GM06990 (cell line): ENCODE measurements at regions not wholly inside any gene's neighbourhood (a gene's known extent, or its start where the extent isn't known, plus 50 kb on each side); places are given as distances from the start of the nearest gene placed in this dataset.

Experiments
- DNase-seq: peaks from one replicate; pipeline ENCODE4 v3.0.0-alpha.2; 2011; ENCODE audit not compliant: insufficient read length; ENCODE audit errors: extremely low read depth
- H3K27me3 ChIP-seq: replicated peaks from 2 replicates; pipeline ENCODE4 v1.6.0; 2011; ENCODE audit warnings: low read length; ENCODE audit not compliant: control insufficient read depth, insufficient read depth
- H3K36me3 ChIP-seq: 2 replicates; pipeline ENCODE4 v1.5.1; 2011; ENCODE audit warnings: low read length; ENCODE audit not compliant: control insufficient read depth, insufficient read depth
- H3K4me3 ChIP-seq: replicated peaks from 2 replicates; pipeline ENCODE4 v1.5.1; 2011; ENCODE audit warnings: low read depth, mild to moderate bottlenecking, control low read depth, low read length
- TF ChIP-seq, protein P1 (sequence below): IDR thresholded peaks from 2 replicates; pipeline ENCODE4 v1.5.1; 2011; ENCODE audit warnings: low read length, control low read depth, mild to moderate bottlenecking, inconsistent platforms; ENCODE audit not compliant: insufficient read depth, poor library complexity, severe bottlenecking

DNA sequence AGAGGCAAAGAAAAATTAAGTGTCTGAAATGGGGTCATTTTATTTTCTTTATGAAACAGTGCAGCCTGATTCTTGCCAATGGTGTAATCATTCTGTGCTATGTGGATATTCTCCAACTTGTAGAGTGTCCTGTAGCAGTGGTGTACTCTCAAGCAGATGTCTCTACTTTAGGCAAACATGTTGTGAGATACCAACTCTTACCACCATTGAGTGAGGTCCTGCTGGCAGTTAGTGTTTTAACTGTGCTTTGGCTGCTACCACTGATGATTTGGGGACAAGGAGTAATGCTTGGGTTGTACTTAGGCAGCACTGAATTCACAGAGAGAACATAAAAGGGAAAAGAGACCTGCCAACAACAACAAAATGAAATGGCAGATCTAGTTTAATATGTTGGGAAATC is 122.5 kb downstream of the APIP start:
- Histone ChIP-seq H3K27me3 (no peaks in the 10 kb centered on the region), H3K4me3 (no peak overlapping the region), H3K36me3 (no peaks in the 10 kb centered on the region)
- no peak for DNase-seq
- TF ChIP-seq, protein P1, sequence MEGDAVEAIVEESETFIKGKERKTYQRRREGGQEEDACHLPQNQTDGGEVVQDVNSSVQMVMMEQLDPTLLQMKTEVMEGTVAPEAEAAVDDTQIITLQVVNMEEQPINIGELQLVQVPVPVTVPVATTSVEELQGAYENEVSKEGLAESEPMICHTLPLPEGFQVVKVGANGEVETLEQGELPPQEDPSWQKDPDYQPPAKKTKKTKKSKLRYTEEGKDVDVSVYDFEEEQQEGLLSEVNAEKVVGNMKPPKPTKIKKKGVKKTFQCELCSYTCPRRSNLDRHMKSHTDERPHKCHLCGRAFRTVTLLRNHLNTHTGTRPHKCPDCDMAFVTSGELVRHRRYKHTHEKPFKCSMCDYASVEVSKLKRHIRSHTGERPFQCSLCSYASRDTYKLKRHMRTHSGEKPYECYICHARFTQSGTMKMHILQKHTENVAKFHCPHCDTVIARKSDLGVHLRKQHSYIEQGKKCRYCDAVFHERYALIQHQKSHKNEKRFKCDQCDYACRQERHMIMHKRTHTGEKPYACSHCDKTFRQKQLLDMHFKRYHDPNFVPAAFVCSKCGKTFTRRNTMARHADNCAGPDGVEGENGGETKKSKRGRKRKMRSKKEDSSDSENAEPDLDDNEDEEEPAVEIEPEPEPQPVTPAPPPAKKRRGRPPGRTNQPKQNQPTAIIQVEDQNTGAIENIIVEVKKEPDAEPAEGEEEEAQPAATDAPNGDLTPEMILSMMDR, result no peak

DNA sequence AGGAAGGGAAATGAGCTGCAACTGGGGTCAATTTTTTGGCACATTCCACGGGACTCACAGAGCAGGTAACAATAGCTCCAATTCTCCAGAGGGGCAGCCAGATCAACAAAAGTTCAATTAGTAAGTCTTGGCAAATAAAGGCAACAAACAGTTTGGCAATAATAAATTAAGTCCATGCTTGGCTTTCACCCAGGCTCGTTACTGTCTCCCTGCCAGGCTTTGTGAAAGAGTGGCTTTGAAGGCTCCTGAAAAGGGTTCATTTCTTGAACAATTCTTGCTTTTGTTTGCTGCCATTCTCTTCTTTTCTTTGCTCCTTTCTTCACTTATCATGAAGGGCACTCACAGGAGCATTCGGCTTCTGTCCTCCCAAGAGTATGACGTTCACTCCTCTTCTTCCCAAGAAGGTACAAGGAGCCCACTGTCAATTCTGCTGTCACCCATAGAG is 123.3 kb downstream of the APIP start:
- no peak for DNase-seq
- Histone ChIP-seq H3K27me3 (no peaks in the 10 kb centered on the region), H3K4me3 (no peak overlapping the region), H3K36me3 (no peaks in the 10 kb centered on the region)
- TF ChIP-seq, protein P1, result no peak

DNA sequence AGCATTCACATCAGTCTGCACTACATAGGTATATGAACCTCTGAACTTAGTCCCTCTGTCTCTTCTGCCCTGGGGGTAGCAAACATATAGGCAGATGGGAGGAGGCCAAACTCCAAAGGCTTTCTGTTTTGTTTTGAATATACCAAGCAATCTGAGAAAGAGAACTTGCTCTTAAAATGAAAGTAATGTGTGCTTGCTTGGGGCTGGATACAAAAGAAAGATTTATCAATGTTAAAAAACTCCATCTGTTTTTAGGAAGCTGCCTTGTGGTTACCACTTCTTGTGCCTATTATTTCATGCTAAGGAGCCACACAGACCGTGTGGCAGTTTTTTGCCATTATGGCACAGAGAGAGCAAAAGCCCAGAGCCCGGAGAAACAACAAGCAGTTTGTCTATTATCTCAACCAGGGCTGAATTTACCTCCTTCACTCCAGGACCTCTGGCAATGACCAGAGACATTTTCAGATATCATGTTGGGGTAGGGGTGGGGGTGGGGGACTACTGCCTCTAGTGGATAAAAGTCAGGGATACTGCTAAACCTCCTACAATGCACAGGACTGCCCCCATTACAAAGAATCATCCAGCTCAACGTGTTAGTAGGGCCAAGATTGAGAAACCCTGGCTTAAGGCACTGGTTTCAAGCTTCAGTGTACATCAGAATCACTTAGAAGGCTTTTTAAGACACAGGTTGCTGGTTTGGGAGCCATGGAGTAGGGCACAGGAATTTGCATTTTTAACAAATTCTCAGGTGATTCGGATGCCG is 124.2 kb downstream of the APIP start:
- H3K4me3 ChIP-seq, result no peak overlapping the region
- H3K27me3 ChIP-seq, result no peaks in the 10 kb centered on the region
- DNase-seq, result no peak
- H3K36me3 ChIP-seq, result no peaks in the 10 kb centered on the region
- TF ChIP-seq, protein P1, result peak; percentile 4

DNA sequence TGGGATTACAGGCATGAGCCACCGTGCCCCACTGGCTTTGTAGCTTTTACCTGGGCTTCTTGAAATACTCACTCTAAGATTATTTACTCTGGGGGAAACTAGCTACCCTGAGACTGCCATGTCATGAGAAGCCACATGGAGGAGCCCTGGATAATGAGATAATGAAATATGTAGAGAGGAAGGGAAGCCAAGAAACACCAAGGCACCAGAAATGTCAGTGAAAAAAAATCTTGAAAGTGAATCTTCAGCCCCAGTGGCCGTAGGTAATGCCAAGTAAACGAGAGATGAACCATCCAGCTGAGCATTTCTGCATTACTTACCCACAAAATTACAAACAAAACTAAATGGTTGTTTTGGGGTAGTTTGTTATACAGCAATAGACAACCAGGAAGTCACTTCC is 125.6 kb downstream of the APIP start:
- DNase-seq, result no peak

DNA sequence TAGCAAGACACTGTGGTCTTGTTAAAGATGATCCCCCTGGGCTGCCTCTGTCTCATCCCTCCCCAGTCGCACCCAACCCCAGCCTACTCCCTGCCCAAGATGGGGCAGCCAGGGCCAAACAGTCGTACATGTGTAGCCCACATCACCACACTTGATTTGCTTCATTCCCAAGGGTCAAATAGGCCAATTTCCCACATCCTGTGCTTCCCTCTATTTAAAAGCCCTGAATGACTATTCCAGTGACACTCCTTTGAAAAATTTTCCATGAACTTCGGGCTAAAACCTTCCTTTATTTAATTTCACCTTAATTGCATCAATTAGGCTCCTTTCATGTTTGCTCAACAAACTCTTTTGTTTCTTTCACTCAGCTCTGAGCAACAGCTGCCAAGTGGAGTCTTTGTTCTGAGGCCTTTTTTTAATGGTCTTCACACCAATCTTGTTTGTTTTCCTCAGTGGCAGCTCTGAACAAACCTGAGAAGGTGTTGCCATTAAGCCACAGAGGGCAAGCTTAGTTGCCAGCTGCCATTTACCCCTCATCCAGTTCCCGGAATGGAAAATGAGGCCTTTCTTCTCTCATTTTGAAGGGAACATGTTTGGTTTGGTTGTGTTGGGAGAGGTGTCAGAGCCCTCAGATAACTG is 126.9 kb downstream of the APIP start:
- no peaks in the 10 kb centered on the region for H3K36me3 ChIP-seq
- TF ChIP-seq, protein P1, result no peak
- no peak for DNase-seq

More for the DNA sequence above, 125.6 kb downstream of the APIP start:
- TF ChIP-seq, protein P1, result no peak
- no peaks in the 10 kb centered on the region for H3K27me3 ChIP-seq
- H3K36me3 ChIP-seq, result no peaks in the 10 kb centered on the region
- no peak overlapping the region for H3K4me3 ChIP-seq

More for the DNA sequence above, 126.9 kb downstream of the APIP start:
- Histone ChIP-seq H3K27me3 (no peaks in the 10 kb centered on the region), H3K4me3 (no peak overlapping the region)
